K562 (cell line): ENCODE measurements at regions not wholly inside any gene's neighbourhood (a gene's known extent, or its start where the extent isn't known, plus 50 kb on each side); places are given as distances from the start of the nearest gene placed in this dataset.

Experiments used
- ATAC-seq: fragments of 200-7000 bp; cut with Tn5 transposase; 3 replicates; pipeline ENCODE4 v1.9.1; 2020; ENCODE audit warnings: moderate library complexity
- BruUV-seq: library from RNA; stranded (reverse); fragments of 400-500 nt; replicated peaks from 2 replicates; lab custom pipeline; 2021; lab: Mats Ljungman, UMichigan
- CTCF ChIA-PET: fragments of 300-600 bp; formaldehyde crosslinking; extraction: SDS; loops from one replicate; lab custom pipeline; 2021; ENCODE audit warnings: low intra/inter-chr PET ratio; lab: Yijun Ruan, JAX
- POLR2A ChIA-PET: fragments of 300-600, 350-650 bp; sonication (Branson Sonifier 250); formaldehyde crosslinking; extraction: SDS; loops from one replicate; lab custom pipeline; 2021; ENCODE audit warnings: antibody characterized with exemption, inconsistent platforms; lab: Yijun Ruan, JAX
- DNase-seq, 4 experiments: peaks; one replicate each; pipeline versions ENCODE4 v3.0.0 to v3.0.0-alpha.2; 2011 to 2018; ENCODE audit warnings: low spot score in 3 of 4, mixed read lengths in 3 of 4; ENCODE audit errors: extremely low read depth in 1 of 4
- FAIRE-seq: peaks from 2 replicates; lab custom pipeline; 2011; peaks lifted over from hg19 to GRCh38; lab: Jason Lieb, UNC
- H2AFZ ChIP-seq: 2 replicates; pipeline ENCODE4 v1.6.0; 2011; ENCODE audit warnings: low read depth, low read length, control low read depth, inconsistent platforms
- H3K27ac ChIP-seq: fragments of 200-600 bp; 3 replicates; pipeline ENCODE4 v1.8.0; 2011; ENCODE audit warnings: low read depth, mild to moderate bottlenecking, control low read depth, inconsistent platforms, low read length, moderate library complexity, mixed read lengths; ENCODE audit errors: extremely low read depth
- H3K27me3 ChIP-seq, 2 experiments: fragments of 300-600 bp in 1 of 2; 2 replicates in 1 of 2; 3 replicates in 1 of 2; pipeline versions ENCODE4 v1.6.0 to v1.8.0; 2011; ENCODE audit warnings: inconsistent platforms in 2 of 2, low read length in 2 of 2, mild to moderate bottlenecking in 1 of 2, mixed read lengths in 1 of 2, moderate library complexity in 1 of 2; ENCODE audit not compliant: control insufficient read depth in 2 of 2, insufficient read depth in 2 of 2
- H3K36me3 ChIP-seq: fragments of 300-600 bp; 3 replicates; pipeline ENCODE4 v1.8.0; 2011; ENCODE audit warnings: mild to moderate bottlenecking, low read length, inconsistent platforms; ENCODE audit not compliant: control insufficient read depth, insufficient read depth
- H3K4me1 ChIP-seq, 2 experiments: fragments of 200-600 bp in 1 of 2; replicated peaks in 1 of 2; 2 replicates in 1 of 2; 3 replicates in 1 of 2; pipeline versions ENCODE4 v1.5.1 to v1.8.0; 2011; ENCODE audit warnings: inconsistent platforms in 2 of 2, low read length in 2 of 2, mild to moderate bottlenecking in 1 of 2, mixed read lengths in 1 of 2, moderate library complexity in 1 of 2; ENCODE audit not compliant: control insufficient read depth in 2 of 2, insufficient read depth in 2 of 2
- H3K4me2 ChIP-seq: 2 replicates; pipeline ENCODE4 v1.6.1; 2011; ENCODE audit warnings: low read length, control low read depth, inconsistent platforms, mixed read lengths; ENCODE audit not compliant: insufficient read depth
- H3K4me3 ChIP-seq: fragments of 200-600 bp; sonication (generic), shearing (Covaris generic); 2 replicates; pipeline ENCODE4 v1.5.1; 2016; ENCODE audit warnings: control low read depth, inconsistent platforms
- H3K79me2 ChIP-seq: fragments of 200-600 bp; 3 replicates; pipeline ENCODE4 v1.8.0; 2011; ENCODE audit warnings: low read length, inconsistent platforms; ENCODE audit not compliant: control insufficient read depth, insufficient read depth
- H3K9ac ChIP-seq, 2 experiments: 2 replicates each; pipeline versions ENCODE4 v1.6.0 to v1.6.1; 2011; ENCODE audit warnings: low read depth in 2 of 2, low read length in 2 of 2, control low read depth in 1 of 2, inconsistent platforms in 1 of 2, mild to moderate bottlenecking in 1 of 2, mixed read lengths in 1 of 2; ENCODE audit not compliant: insufficient read depth in 1 of 2
- H3K9me1 ChIP-seq: one replicate; pipeline ENCODE4 v1.6.0; 2011; ENCODE audit warnings: inconsistent platforms, mild to moderate bottlenecking, low read length, moderate library complexity; ENCODE audit not compliant: control insufficient read depth, insufficient read depth
- H3K9me3 ChIP-seq: replicated peaks from 2 replicates; pipeline ENCODE4 v1.5.1; 2011; ENCODE audit warnings: low read depth, low read length, inconsistent platforms; ENCODE audit not compliant: control insufficient read depth, insufficient read depth
- H4K20me1 ChIP-seq: replicated peaks from 2 replicates; pipeline ENCODE4 v1.6.1; 2011; ENCODE audit warnings: low read length, inconsistent platforms, mixed read lengths; ENCODE audit not compliant: control insufficient read depth, insufficient read depth
- CHCHD3 ChIP-seq: fragments of 250-450 bp; sonication (Bioruptor Pico); IDR thresholded peaks from 2 replicates; pipeline ENCODE4 v2.1.2; 2022; ENCODE audit warnings: mild to moderate bottlenecking
- HNRNPL ChIP-seq: fragments of 200-400 bp; formaldehyde crosslinking; IDR thresholded peaks from 2 replicates; pipeline ENCODE4 v1.6.1; 2017; ENCODE audit warnings: low read depth, mild to moderate bottlenecking, low read length
- NR2C1 ChIP-seq, 2 experiments: fragments of 450-650 bp; IDR thresholded peaks; 2 replicates each; pipeline ENCODE4 v1.6.1; 2017; ENCODE audit warnings: mild to moderate bottlenecking in 2 of 2, antibody characterized with exemption in 1 of 2, inconsistent platforms in 1 of 2, missing compliant biosample characterization in 1 of 2, missing genetic modification characterization in 1 of 2
- NUFIP1 ChIP-seq: fragments of 450-650 bp; IDR thresholded peaks from 2 replicates; pipeline ENCODE4 v1.6.1; 2018; ENCODE audit not compliant: partially characterized antibody
- PHF8 ChIP-seq: fragments of 200-600 bp; sonication (generic); IDR thresholded peaks from 2 replicates; pipeline ENCODE4 v1.6.1; 2012; ENCODE audit warnings: mixed run types, mild to moderate bottlenecking, inconsistent platforms, low read length, moderate library complexity, borderline replicate concordance
- RBM22 ChIP-seq: fragments of 200-400 bp; formaldehyde crosslinking; IDR thresholded peaks from 2 replicates; pipeline ENCODE4 v1.6.1; 2018; ENCODE audit warnings: low read length, low read depth; ENCODE audit not compliant: poor library complexity, severe bottlenecking
- SPI1 ChIP-seq: IDR thresholded peaks from 2 replicates; pipeline ENCODE4 v1.6.1; 2011; ENCODE audit warnings: low read depth, low read length, control low read depth, borderline replicate concordance
- XRCC3 ChIP-seq: fragments of 450-650 bp; IDR thresholded peaks from 2 replicates; pipeline ENCODE4 v1.6.1; 2017; ENCODE audit warnings: mild to moderate bottlenecking, moderate library complexity
- ZNF143 ChIP-seq: sonication (generic); formaldehyde crosslinking; IDR thresholded peaks from 2 replicates; pipeline ENCODE4 v1.9.0; 2022; ENCODE audit warnings: mild to moderate bottlenecking, missing genetic modification reagents
- ZNF696 ChIP-seq: fragments of 250-450 bp; sonication (Bioruptor Pico); conservative IDR thresholded peaks from 2 replicates; pipeline ENCODE4 v1.4.0; 2020; ENCODE audit warnings: mild to moderate bottlenecking, moderate library complexity
- ZNF830 ChIP-seq: fragments of 250-450 bp; sonication (Bioruptor Pico); IDR thresholded peaks from 2 replicates; pipeline ENCODE4 v1.5.0; 2021; ENCODE audit warnings: mild to moderate bottlenecking
- WGBS: fragments of 100-300 bp; shearing (Covaris generic); methylation state at CpG from one replicate; pipeline ENCODE4 v1.1.6; 2016; ENCODE audit warnings: low coverage, mixed read lengths; ENCODE audit not compliant: insufficient coverage; ENCODE audit errors: missing lambda C conversion rate; 5-methylcytosine and 5-hydroxymethylcytosine counted together
- in situ Hi-C: fragments of 300-500 bp; cut with MboI; formaldehyde crosslinking; loops from 4 replicates; pipeline ENCODE4 v1.15.0; 2018; ENCODE audit warnings: inconsistent platforms, mixed read lengths
- intact Hi-C: fragments of 100-400 bp; cut with micrococcal nuclease; formaldehyde crosslinking; loops from 2 replicates; pipeline ENCODE4 v1.14.2; 2022

GRCh38 chr13:47539317-47539716 lies 461.8 kb downstream of the SUCLA2 start:
- intact Hi-C loops, result no loop called here
- CTCF ChIA-PET, result no interaction called here
- Histone ChIP-seq H3K4me1 (no peaks in the 10 kb centered on the region), H3K36me3 (no peaks in the 10 kb centered on the region), H4K20me1 (no peaks in the 10 kb centered on the region), H3K9ac (no peak overlapping the region), H3K9me1 (no peaks in the 10 kb centered on the region), H3K79me2 (no peaks in the 10 kb centered on the region), H3K9me3 (no peaks in the 10 kb centered on the region), H2AFZ (no peak overlapping the region), H3K4me3 (no peak overlapping the region), H3K4me2 (no peak overlapping the region), H3K27ac (no peak overlapping the region), H3K27me3 (no peaks in the 10 kb centered on the region)
- no peak for ATAC-seq
- TF ChIP-seq SPI1 (no peak), NUFIP1 (no peak), CHCHD3 (no peak), ZNF143 (CRISPR knock-in tag) (no peak), PHF8 (no peak), HNRNPL (no peak), XRCC3 (no peak)
- no TSS peak for BruUV-seq
- no peak for FAIRE-seq
- WGBS, result 13% methylated on average over 2 of the region's 2 CpGs
- in situ Hi-C loops, result no loop called here
- no peak for DNase-seq
- POLR2A ChIA-PET, result no interaction called here

- Histone ChIP-seq H2AFZ (no peak overlapping the region), H3K9me3 (no peaks in the 10 kb centered on the region), H3K4me2 (no peak overlapping the region), H3K36me3 (no peaks in the 10 kb centered on the region), H3K27me3 (no peaks in the 10 kb centered on the region), H3K9ac (no peak overlapping the region), H3K79me2 (no peaks in the 10 kb centered on the region), H4K20me1 (no peaks in the 10 kb centered on the region), H3K4me1 (no peaks in the 10 kb centered on the region), H3K9me1 (no peaks in the 10 kb centered on the region), H3K27ac (no peak overlapping the region), H3K4me3 (no peak overlapping the region)
- ChIA-PET CTCF (no interaction called here), POLR2A (no interaction called here)
- in situ Hi-C loops, result no loop called here
- TF ChIP-seq RBM22, result no peak
- TF ChIP-seq ZNF830 (CRISPR knock-in tag), result no peak
- no peak for TF ChIP-seq ZNF696
- no peak for TF ChIP-seq NR2C1 (IDR thresholded peaks at IDR 0.05)
- no peak for TF ChIP-seq NR2C1 (tag; IDR thresholded peaks at IDR 0.05)
- BruUV-seq, result no TSS peak
- intact Hi-C loops, result no loop called here
- DNase-seq (no peak), ATAC-seq (no peak), FAIRE-seq (no peak)
- WGBS, result 0% methylated on average over 1 of the region's 1 CpG
Observed at GRCh38 chr13:47523771-47524170, 477.3 kb downstream of the SUCLA2 start.
